SW480 (cell line): ENCODE measurements at regions not wholly inside any gene's neighbourhood (a gene's known extent, or its start where the extent isn't known, plus 50 kb on each side); places are given as distances from the start of the nearest gene placed in this dataset.

Source experiments
- DNase-seq: peaks from one replicate; pipeline ENCODE4 v3.0.0-alpha.2; 2016; ENCODE audit warnings: low spot score

GRCh38 chr12:102781117-102781516, 135.9 kb downstream of the PAH start:
- DNase-seq = no peak

GRCh38 chr12:102776041-102776440, 141.0 kb downstream of the PAH start:
- DNase-seq = no peak

- DNase-seq = peak; percentile 56
Measured at GRCh38 chr12:102769323-102769916, 147.6 kb downstream of the PAH start.

- DNase-seq = no peak
Measured at GRCh38 chr12:102766961-102767360, 150.1 kb downstream of the PAH start.

- DNase-seq = no peak
Measured at GRCh38 chr12:102765736-102766135, 151.3 kb downstream of the PAH start.

GRCh38 chr12:102763471-102763870, 153.6 kb downstream of the PAH start:
- DNase-seq = no peak

GRCh38 chr12:102763061-102763460, 154.0 kb downstream of the PAH start:
- DNase-seq = no peak

- DNase-seq = no peak
Measured at GRCh38 chr12:102760322-102760721, 156.7 kb downstream of the PAH start.

GRCh38 chr12:102759466-102759865, 157.6 kb downstream of the PAH start:
- DNase-seq = no peak

GRCh38 chr12:102757882-102758226, 159.2 kb downstream of the PAH start:
- DNase-seq = no peak

- no peak for DNase-seq
Measured at GRCh38 chr12:102757154-102757881, 159.7 kb downstream of the PAH start.

- DNase-seq = no peak
Measured at GRCh38 chr12:102756530-102756929, 160.5 kb downstream of the PAH start.

GRCh38 chr12:102755266-102755665, 161.8 kb downstream of the PAH start:
- DNase-seq = no peak

- DNase-seq = no peak
Measured at GRCh38 chr12:102753802-102754201, 163.2 kb downstream of the PAH start.

- DNase-seq = no peak
Measured at GRCh38 chr12:102748704-102749103, 168.3 kb downstream of the PAH start.

GRCh38 chr12:102746963-102747362, 170.1 kb downstream of the PAH start:
- no peak for DNase-seq

GRCh38 chr12:102745971-102746600, 171.0 kb downstream of the PAH start:
- no peak for DNase-seq

- DNase-seq = no peak
Measured at GRCh38 chr12:102741196-102741595, 175.8 kb downstream of the PAH start.

- peak; percentile 26 for DNase-seq
Measured at GRCh38 chr12:102740141-102740955, 176.7 kb downstream of the PAH start.

- no peak for DNase-seq
Measured at GRCh38 chr12:102736328-102736727, 180.7 kb downstream of the PAH start.

- no peak for DNase-seq
Measured at GRCh38 chr12:102735104-102735503, 181.9 kb downstream of the PAH start.

- DNase-seq = no peak
Measured at GRCh38 chr12:102730996-102731395, 186.0 kb downstream of the PAH start.
